Activated naive CD8-positive, alpha-beta T cell treated with anti-CD3 and anti-CD28 coated beads, Interleukin-2, amount 10 ng/mL, durations not matched to agents 7 days and 5 days (primary cell): ENCODE measurements at regions not wholly inside any gene's neighbourhood (a gene's known extent, or its start where the extent isn't known, plus 50 kb on each side); places are given as distances from the start of the nearest gene placed in this dataset.

Source experiments
- ATAC-seq: fragments of 150-1000 bp; cut with Tn5 transposase; one replicate; pipeline ENCODE4 v1.10.0; 2021; ENCODE audit warnings: low read depth, moderate library complexity
- POLR2A ChIA-PET: fragments of 350-600 bp; sonication (Branson Sonifier 250); formaldehyde crosslinking; loops from one replicate; lab custom pipeline; 2021; ENCODE audit warnings: antibody characterized with exemption; lab: Charles Lee
- DNase-seq: peaks from one replicate; pipeline ENCODE4 v3.0.0; 2021
- H3K27ac Mint-ChIP-seq: one replicate; pipeline ENCODE4 v1.8.0; 2022; ENCODE audit warnings: mild to moderate bottlenecking, mixed read lengths
- H3K27me3 Mint-ChIP-seq: one replicate; pipeline ENCODE4 v1.8.0; 2022; ENCODE audit warnings: mild to moderate bottlenecking, moderate library complexity, mixed read lengths
- H3K36me3 Mint-ChIP-seq: one replicate; pipeline ENCODE4 v1.8.0; 2021; ENCODE audit warnings: mild to moderate bottlenecking, mixed read lengths
- H3K4me1 Mint-ChIP-seq: one replicate; pipeline ENCODE4 v1.8.0; 2021; ENCODE audit warnings: mixed read lengths
- H3K4me3 Mint-ChIP-seq: one replicate; pipeline ENCODE4 v1.8.0; 2022; ENCODE audit warnings: mild to moderate bottlenecking, moderate library complexity, mixed read lengths
- H3K9me3 Mint-ChIP-seq: one replicate; pipeline ENCODE4 v1.8.0; 2021; ENCODE audit warnings: mixed read lengths

- H3K27me3 Mint-ChIP-seq = no peaks in the 10 kb centered on the region
- no peak overlapping the region for H3K27ac Mint-ChIP-seq
- no peaks in the 10 kb centered on the region for H3K36me3 Mint-ChIP-seq
- H3K4me3 Mint-ChIP-seq = no peak overlapping the region
- H3K9me3 Mint-ChIP-seq = peaks cover 8% of the 10 kb centered on the region
- H3K4me1 Mint-ChIP-seq = no peaks in the 10 kb centered on the region
- DNase-seq (no peak), ATAC-seq (no peak)
- POLR2A ChIA-PET = no interaction called here
These were observed 170.7 kb downstream of the NEBL start for GRCh38 chr10:20726381-20726780.

- no peak overlapping the region for H3K27ac Mint-ChIP-seq
- POLR2A ChIA-PET = no interaction called here
- no peaks in the 10 kb centered on the region for H3K36me3 Mint-ChIP-seq
- no peak overlapping the region for H3K4me3 Mint-ChIP-seq
- ATAC-seq = no peak
- DNase-seq = no peak
- no peaks in the 10 kb centered on the region for H3K27me3 Mint-ChIP-seq
- no peaks in the 10 kb centered on the region for H3K9me3 Mint-ChIP-seq
- H3K4me1 Mint-ChIP-seq = no peaks in the 10 kb centered on the region
These were observed 182.1 kb downstream of the NEBL start for GRCh38 chr10:20714979-20715378.

- H3K9me3 Mint-ChIP-seq = no peaks in the 10 kb centered on the region
- no peaks in the 10 kb centered on the region for H3K27me3 Mint-ChIP-seq
- no peak overlapping the region for H3K4me3 Mint-ChIP-seq
- H3K4me1 Mint-ChIP-seq = no peaks in the 10 kb centered on the region
- ATAC-seq (no peak), DNase-seq (no peak)
- no peaks in the 10 kb centered on the region for H3K36me3 Mint-ChIP-seq
- POLR2A ChIA-PET = no interaction called here
- no peak overlapping the region for H3K27ac Mint-ChIP-seq
These were observed 182.6 kb downstream of the NEBL start for GRCh38 chr10:20714518-20714917.

- no peak overlapping the region for H3K4me3 Mint-ChIP-seq
- POLR2A ChIA-PET = no interaction called here
- H3K4me1 Mint-ChIP-seq = no peaks in the 10 kb centered on the region
- no peak for DNase-seq
- no peaks in the 10 kb centered on the region for H3K27me3 Mint-ChIP-seq
- no peaks in the 10 kb centered on the region for H3K36me3 Mint-ChIP-seq
- ATAC-seq = no peak
- H3K9me3 Mint-ChIP-seq = no peaks in the 10 kb centered on the region
- no peak overlapping the region for H3K27ac Mint-ChIP-seq
These were observed 183.7 kb downstream of the NEBL start for GRCh38 chr10:20713420-20713819.

GRCh38 chr10:20712774-20713173 lies 184.3 kb downstream of the NEBL start:
- DNase-seq = no peak
- no peaks in the 10 kb centered on the region for H3K4me1 Mint-ChIP-seq
- H3K9me3 Mint-ChIP-seq = peaks cover under 1% of the 10 kb centered on the region
- ATAC-seq = no peak
- no peaks in the 10 kb centered on the region for H3K27me3 Mint-ChIP-seq
- H3K27ac Mint-ChIP-seq = no peak overlapping the region
- H3K36me3 Mint-ChIP-seq = no peaks in the 10 kb centered on the region
- no peak overlapping the region for H3K4me3 Mint-ChIP-seq
- POLR2A ChIA-PET = no interaction called here

- Mint-ChIP-seq H3K9me3 (peaks cover 3% of the 10 kb centered on the region), H3K4me1 (no peaks in the 10 kb centered on the region), H3K4me3 (no peak overlapping the region), H3K27ac (no peak overlapping the region), H3K36me3 (no peaks in the 10 kb centered on the region), H3K27me3 (no peaks in the 10 kb centered on the region)
- ATAC-seq (no peak), DNase-seq (no peak)
- POLR2A ChIA-PET = no interaction called here
These were observed 187.4 kb downstream of the NEBL start for GRCh38 chr10:20709708-20710107.

GRCh38 chr10:20708305-20708704 lies 188.8 kb downstream of the NEBL start:
- Mint-ChIP-seq H3K9me3 (peaks cover 6% of the 10 kb centered on the region), H3K36me3 (no peaks in the 10 kb centered on the region), H3K27me3 (no peaks in the 10 kb centered on the region), H3K4me1 (no peaks in the 10 kb centered on the region), H3K4me3 (no peak overlapping the region), H3K27ac (no peak overlapping the region)
- no peak for ATAC-seq
- POLR2A ChIA-PET = no interaction called here
- no peak for DNase-seq

- Mint-ChIP-seq H3K9me3 (peaks cover 6% of the 10 kb centered on the region), H3K36me3 (no peaks in the 10 kb centered on the region), H3K27ac (no peak overlapping the region), H3K4me1 (no peaks in the 10 kb centered on the region), H3K4me3 (no peak overlapping the region), H3K27me3 (no peaks in the 10 kb centered on the region)
- no peak for ATAC-seq
- POLR2A ChIA-PET = no interaction called here
- no peak for DNase-seq
These were observed 189.9 kb downstream of the NEBL start for GRCh38 chr10:20707251-20707650.

- H3K4me1 Mint-ChIP-seq = no peaks in the 10 kb centered on the region
- no peaks in the 10 kb centered on the region for H3K27me3 Mint-ChIP-seq
- no peaks in the 10 kb centered on the region for H3K9me3 Mint-ChIP-seq
- POLR2A ChIA-PET = no interaction called here
- ATAC-seq = no peak
- H3K36me3 Mint-ChIP-seq = no peaks in the 10 kb centered on the region
- no peak overlapping the region for H3K4me3 Mint-ChIP-seq
- no peak overlapping the region for H3K27ac Mint-ChIP-seq
- DNase-seq = no peak
These were observed 198.3 kb downstream of the NEBL start for GRCh38 chr10:20698837-20699236.

GRCh38 chr10:20694296-20694695 lies 202.8 kb downstream of the NEBL start:
- POLR2A ChIA-PET = no interaction called here
- H3K27ac Mint-ChIP-seq = no peak overlapping the region
- H3K4me1 Mint-ChIP-seq = no peaks in the 10 kb centered on the region
- no peaks in the 10 kb centered on the region for H3K9me3 Mint-ChIP-seq
- H3K4me3 Mint-ChIP-seq = no peak overlapping the region
- H3K27me3 Mint-ChIP-seq = no peaks in the 10 kb centered on the region
- ATAC-seq (no peak), DNase-seq (no peak)
- no peaks in the 10 kb centered on the region for H3K36me3 Mint-ChIP-seq

GRCh38 chr10:20688797-20689544 lies 208.1 kb downstream of the NEBL start:
- POLR2A ChIA-PET = no interaction called here
- Mint-ChIP-seq H3K4me1 (no peaks in the 10 kb centered on the region), H3K27ac (no peak overlapping the region), H3K36me3 (no peaks in the 10 kb centered on the region), H3K27me3 (no peaks in the 10 kb centered on the region), H3K4me3 (no peak overlapping the region), H3K9me3 (peaks cover 4% of the 10 kb centered on the region)
- DNase-seq = no peak
- ATAC-seq = no peak

GRCh38 chr10:20686015-20686635 lies 211.0 kb downstream of the NEBL start:
- Mint-ChIP-seq H3K4me1 (no peaks in the 10 kb centered on the region), H3K36me3 (no peaks in the 10 kb centered on the region), H3K27ac (no peak overlapping the region), H3K4me3 (no peak overlapping the region), H3K27me3 (no peaks in the 10 kb centered on the region), H3K9me3 (peaks cover 6% of the 10 kb centered on the region)
- DNase-seq (no peak), ATAC-seq (no peak)
- POLR2A ChIA-PET = no interaction called here

GRCh38 chr10:20685462-20685861 lies 211.6 kb downstream of the NEBL start:
- POLR2A ChIA-PET = no interaction called here
- Mint-ChIP-seq H3K9me3 (peaks cover 6% of the 10 kb centered on the region), H3K27me3 (no peaks in the 10 kb centered on the region), H3K4me3 (no peak overlapping the region), H3K4me1 (no peaks in the 10 kb centered on the region), H3K27ac (no peak overlapping the region), H3K36me3 (no peaks in the 10 kb centered on the region)
- DNase-seq (no peak), ATAC-seq (no peak)

GRCh38 chr10:20683345-20683744 lies 213.8 kb downstream of the NEBL start:
- Mint-ChIP-seq H3K9me3 (peaks cover 12% of the 10 kb centered on the region), H3K4me3 (no peak overlapping the region), H3K36me3 (no peaks in the 10 kb centered on the region), H3K27ac (no peak overlapping the region), H3K4me1 (no peaks in the 10 kb centered on the region), H3K27me3 (no peaks in the 10 kb centered on the region)
- POLR2A ChIA-PET = no interaction called here
- DNase-seq (no peak), ATAC-seq (no peak)
